ENCODE measurements at regions not wholly inside any gene's neighbourhood (a gene's known extent, or its start where the extent isn't known, plus 50 kb on each side); places are given as distances from the start of the nearest gene placed in this dataset.

DNA sequence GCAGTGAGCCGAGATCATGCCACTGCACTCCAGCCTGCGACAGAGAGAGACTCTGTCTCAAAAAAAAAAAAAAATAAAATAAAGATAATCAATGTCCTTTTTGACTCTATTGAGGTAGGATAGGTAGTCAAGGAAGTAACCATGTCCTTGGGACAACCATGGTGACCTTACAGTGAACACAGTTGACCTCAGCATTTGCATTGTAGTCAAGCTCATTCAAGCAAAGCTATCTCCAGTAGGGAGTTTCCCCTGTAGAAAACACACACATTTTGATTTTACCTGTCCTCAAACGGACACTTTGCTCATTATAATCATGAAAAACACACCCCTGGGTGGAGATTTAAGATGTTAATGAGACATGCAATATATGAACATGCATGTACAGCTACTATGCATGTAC, 171.7 kb downstream of the KIF20B start:
- Histone ChIP-seq H3K4me3 (ENCODE audit: control insufficient read depth in 1 of 2, extremely low read depth in 1 of 2, low read length in 1 of 2) (no peak overlapping the region), H3K27ac (ENCODE audit: low read length) (no peak overlapping the region), H3K4me1 (ENCODE audit: control insufficient read depth in 1 of 2, extremely low read depth in 1 of 2, insufficient read depth in 2 of 2, low read length in 2 of 2) (no peaks in the 10 kb centered on the region), H3K36me3 (ENCODE audit: control insufficient read depth in 2 of 2, extremely low read depth in 1 of 2, insufficient read depth in 1 of 2, low read length in 1 of 2) (no peaks in the 10 kb centered on the region), H3K27me3 (replicated peaks in 1 of 2; ENCODE audit: control insufficient read depth in 2 of 2, extremely low read depth in 1 of 2, insufficient read depth in 2 of 2, low read length in 1 of 2) (no peaks in the 10 kb centered on the region), H3K9me3 (no peaks in the 10 kb centered on the region)
- CTCF ChIA-PET, result no interaction called here
- H3K9me3 Mint-ChIP-seq, result no peaks in the 10 kb centered on the region
- H3K4me3 Mint-ChIP-seq, result no peak overlapping the region
- POLR2A ChIA-PET, result no interaction called here
- no peaks in the 10 kb centered on the region for H3K4me1 Mint-ChIP-seq
- no CpG with 5 or more reads among the region's 3 CpGs for WGBS (ENCODE audit: insufficient coverage)
- H3K36me3 Mint-ChIP-seq, result no peaks in the 10 kb centered on the region
- DNase-seq (no peak), ATAC-seq (replicated peaks in 1 of 4) (no peak)
- peaks cover 5 to 15% of the 10 kb centered on the region in 2 donors for H3K27me3 Mint-ChIP-seq
- H3K27ac Mint-ChIP-seq, result no peak overlapping the region

DNA sequence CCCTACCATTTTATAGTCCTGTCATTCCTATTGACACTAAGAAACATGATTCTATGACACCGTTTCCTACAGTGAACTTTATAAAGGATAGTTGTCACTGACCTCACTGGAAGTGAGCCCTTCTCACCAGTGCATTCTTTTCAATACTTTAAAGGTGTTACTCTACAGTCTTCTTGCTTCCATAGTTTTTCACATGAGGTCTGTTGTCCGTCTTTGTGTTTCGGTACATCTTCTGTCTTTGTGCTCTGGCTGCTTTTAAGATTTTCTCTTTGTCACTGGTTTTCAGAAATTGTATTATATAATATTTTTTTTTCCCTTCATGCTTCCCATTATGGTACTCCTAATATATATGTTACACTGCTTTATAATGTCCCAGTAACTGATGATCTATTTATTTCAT, 174.2 kb downstream of the KIF20B start:
- H3K27me3 ChIP-seq (replicated peaks in 1 of 2; ENCODE audit: control insufficient read depth in 2 of 2, extremely low read depth in 1 of 2, insufficient read depth in 2 of 2, low read length in 1 of 2), result no peaks in the 10 kb centered on the region
- no peak for ATAC-seq (replicated peaks in 1 of 4)
- no peak for DNase-seq
- ChIA-PET CTCF (no interaction called here), POLR2A (no interaction called here)
- no CpG with 5 or more reads among the region's 3 CpGs for WGBS (ENCODE audit: insufficient coverage)
- no peak overlapping the region for H3K4me3 Mint-ChIP-seq
- no peak overlapping the region for H3K27ac ChIP-seq (ENCODE audit: low read length)
- no peak overlapping the region for H3K27ac Mint-ChIP-seq
- H3K36me3 ChIP-seq (ENCODE audit: control insufficient read depth in 2 of 2, extremely low read depth in 1 of 2, insufficient read depth in 1 of 2, low read length in 1 of 2), result no peaks in the 10 kb centered on the region
- H3K27me3 Mint-ChIP-seq, result peaks cover 3 to 5% of the 10 kb centered on the region in 2 donors
- no peaks in the 10 kb centered on the region for H3K36me3 Mint-ChIP-seq
- no peaks in the 10 kb centered on the region for H3K9me3 ChIP-seq
- no peaks in the 10 kb centered on the region for H3K9me3 Mint-ChIP-seq
- no peaks in the 10 kb centered on the region for H3K4me1 Mint-ChIP-seq
- H3K4me3 ChIP-seq (ENCODE audit: control insufficient read depth in 1 of 2, extremely low read depth in 1 of 2, low read length in 1 of 2), result no peak overlapping the region
- H3K4me1 ChIP-seq (ENCODE audit: control insufficient read depth in 1 of 2, extremely low read depth in 1 of 2, insufficient read depth in 2 of 2, low read length in 2 of 2), result no peaks in the 10 kb centered on the region

DNA sequence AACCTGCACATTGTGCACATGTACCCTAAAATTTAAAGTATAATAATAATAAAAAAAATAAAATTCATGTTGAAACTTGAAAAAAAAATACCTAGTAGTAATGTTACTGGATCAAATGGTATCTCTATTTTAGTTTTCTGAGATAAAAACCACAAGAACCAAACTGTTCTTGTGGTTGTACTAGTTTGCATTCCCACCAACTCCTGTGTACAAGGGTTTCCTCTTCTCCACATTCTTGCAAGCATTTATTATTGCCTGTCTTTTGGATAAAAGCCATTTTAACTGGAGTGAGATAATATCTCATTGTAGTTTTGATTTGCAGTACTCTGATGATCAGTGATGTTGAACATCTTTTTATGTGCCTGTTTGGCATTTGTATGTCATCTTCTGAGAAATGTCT, 177.7 kb downstream of the KIF20B start:
- H3K27me3 ChIP-seq (replicated peaks in 1 of 2; ENCODE audit: control insufficient read depth in 2 of 2, extremely low read depth in 1 of 2, insufficient read depth in 2 of 2, low read length in 1 of 2), result no peaks in the 10 kb centered on the region
- no peak for ATAC-seq (replicated peaks in 1 of 4)
- H3K27me3 Mint-ChIP-seq, result peaks cover 10 to 13% of the 10 kb centered on the region in 2 donors
- no peaks in the 10 kb centered on the region for H3K9me3 ChIP-seq
- no peaks in the 10 kb centered on the region for H3K36me3 ChIP-seq (ENCODE audit: control insufficient read depth in 2 of 2, extremely low read depth in 1 of 2, insufficient read depth in 1 of 2, low read length in 1 of 2)
- ChIA-PET CTCF (no interaction called here), POLR2A (no interaction called here)
- H3K36me3 Mint-ChIP-seq, result no peaks in the 10 kb centered on the region
- no peaks in the 10 kb centered on the region for H3K4me1 Mint-ChIP-seq
- H3K27ac ChIP-seq (ENCODE audit: low read length), result no peak overlapping the region
- H3K4me3 ChIP-seq (ENCODE audit: control insufficient read depth in 1 of 2, extremely low read depth in 1 of 2, low read length in 1 of 2), result no peak overlapping the region
- H3K4me3 Mint-ChIP-seq, result no peak overlapping the region
- DNase-seq, result no peak
- peaks cover 0 to 5% (median 3%) of the 10 kb centered on the region in 3 donors for H3K9me3 Mint-ChIP-seq
- no peak overlapping the region for H3K27ac Mint-ChIP-seq
- H3K4me1 ChIP-seq (ENCODE audit: control insufficient read depth in 1 of 2, extremely low read depth in 1 of 2, insufficient read depth in 2 of 2, low read length in 2 of 2), result no peaks in the 10 kb centered on the region

DNA sequence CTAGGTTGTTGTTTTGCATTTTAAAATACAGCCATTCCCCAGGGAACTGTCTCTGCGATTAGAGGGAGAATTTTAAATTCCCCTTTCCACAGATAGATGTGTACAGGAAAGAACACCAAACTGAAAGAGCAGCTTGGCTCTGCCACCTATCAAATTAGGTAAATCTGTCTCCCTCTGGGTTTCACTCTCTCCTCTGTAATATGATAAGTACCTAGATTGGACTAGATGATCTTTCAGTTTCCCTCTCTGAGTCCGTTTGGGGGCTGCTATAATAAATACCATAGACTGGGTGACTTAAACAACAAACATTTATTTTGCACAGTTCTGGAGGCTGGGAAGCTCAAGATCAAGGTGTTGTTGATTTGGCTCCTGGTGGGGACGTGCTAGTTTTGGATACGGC, 186.0 kb downstream of the KIF20B start:
- WGBS (ENCODE audit: insufficient coverage), result 93% methylated on average over 2 of the region's 4 CpGs
- Mint-ChIP-seq H3K27ac (no peak overlapping the region), H3K4me3 (no peak overlapping the region), H3K9me3 (peaks cover 0 to 4% (median 3%) of the 10 kb centered on the region in 3 donors), H3K4me1 (peaks cover 0 to 7% (median 0%) of the 10 kb centered on the region in 3 donors), H3K27me3 (peaks cover 10 to 20% of the 10 kb centered on the region in 2 donors), H3K36me3 (no peaks in the 10 kb centered on the region)
- H3K9me3 ChIP-seq, result no peaks in the 10 kb centered on the region
- no peak overlapping the region for H3K4me3 ChIP-seq (ENCODE audit: control insufficient read depth in 1 of 2, extremely low read depth in 1 of 2, low read length in 1 of 2)
- peaks cover 0 to 2% of the 10 kb centered on the region in 2 experiments for H3K27me3 ChIP-seq (replicated peaks in 1 of 2; ENCODE audit: control insufficient read depth in 2 of 2, extremely low read depth in 1 of 2, insufficient read depth in 2 of 2, low read length in 1 of 2)
- no peaks in the 10 kb centered on the region for H3K36me3 ChIP-seq (ENCODE audit: control insufficient read depth in 2 of 2, extremely low read depth in 1 of 2, insufficient read depth in 1 of 2, low read length in 1 of 2)
- no peak for ATAC-seq (replicated peaks in 1 of 4)
- CTCF ChIA-PET, result no interaction called here
- H3K4me1 ChIP-seq (ENCODE audit: control insufficient read depth in 1 of 2, extremely low read depth in 1 of 2, insufficient read depth in 2 of 2, low read length in 2 of 2), result no peaks in the 10 kb centered on the region
- POLR2A ChIA-PET, result no interaction called here
- no peak for DNase-seq
- H3K27ac ChIP-seq (ENCODE audit: low read length), result no peak overlapping the region

DNA sequence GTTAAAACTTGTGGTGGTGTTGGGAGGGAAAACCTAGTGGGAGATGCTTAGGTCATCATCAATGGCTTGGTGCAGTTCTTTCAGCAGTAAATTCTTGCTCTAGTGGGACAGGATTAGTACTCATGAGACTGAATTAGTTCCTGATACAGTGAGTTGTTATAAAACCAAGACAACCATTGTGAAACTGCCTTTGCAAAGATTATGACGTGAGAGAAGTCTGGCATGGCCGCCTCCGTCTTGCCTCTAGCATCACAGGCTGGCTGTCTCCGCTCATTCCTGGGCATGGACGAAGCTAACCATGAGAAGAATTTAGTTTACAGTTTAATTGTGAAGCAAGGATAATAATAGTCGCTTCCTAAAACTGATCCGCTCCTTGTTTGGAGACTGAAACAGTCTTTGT, 186.4 kb downstream of the KIF20B start:
- 77% methylated on average over 7 of the region's 7 CpGs for WGBS (ENCODE audit: insufficient coverage)
- DNase-seq, result peak in 1 of 35 experiments; percentile 5
- Histone ChIP-seq H3K4me1 (ENCODE audit: control insufficient read depth in 1 of 2, extremely low read depth in 1 of 2, insufficient read depth in 2 of 2, low read length in 2 of 2) (no peaks in the 10 kb centered on the region), H3K36me3 (ENCODE audit: control insufficient read depth in 2 of 2, extremely low read depth in 1 of 2, insufficient read depth in 1 of 2, low read length in 1 of 2) (no peaks in the 10 kb centered on the region), H3K4me3 (ENCODE audit: control insufficient read depth in 1 of 2, extremely low read depth in 1 of 2, low read length in 1 of 2) (no peak overlapping the region), H3K9me3 (no peaks in the 10 kb centered on the region), H3K27me3 (replicated peaks in 1 of 2; ENCODE audit: control insufficient read depth in 2 of 2, extremely low read depth in 1 of 2, insufficient read depth in 2 of 2, low read length in 1 of 2) (peaks cover 0 to 2% of the 10 kb centered on the region in 2 experiments), H3K27ac (ENCODE audit: low read length) (no peak overlapping the region)
- Mint-ChIP-seq H3K9me3 (no peaks in the 10 kb centered on the region), H3K4me3 (no peak overlapping the region), H3K4me1 (peaks cover 0 to 7% (median 0%) of the 10 kb centered on the region in 3 donors), H3K36me3 (no peaks in the 10 kb centered on the region), H3K27ac (no peak overlapping the region), H3K27me3 (peaks cover 8 to 20% of the 10 kb centered on the region in 2 donors)
- ChIA-PET POLR2A (no interaction called here), CTCF (no interaction called here)
- ATAC-seq (replicated peaks in 1 of 4), result no peak

DNA sequence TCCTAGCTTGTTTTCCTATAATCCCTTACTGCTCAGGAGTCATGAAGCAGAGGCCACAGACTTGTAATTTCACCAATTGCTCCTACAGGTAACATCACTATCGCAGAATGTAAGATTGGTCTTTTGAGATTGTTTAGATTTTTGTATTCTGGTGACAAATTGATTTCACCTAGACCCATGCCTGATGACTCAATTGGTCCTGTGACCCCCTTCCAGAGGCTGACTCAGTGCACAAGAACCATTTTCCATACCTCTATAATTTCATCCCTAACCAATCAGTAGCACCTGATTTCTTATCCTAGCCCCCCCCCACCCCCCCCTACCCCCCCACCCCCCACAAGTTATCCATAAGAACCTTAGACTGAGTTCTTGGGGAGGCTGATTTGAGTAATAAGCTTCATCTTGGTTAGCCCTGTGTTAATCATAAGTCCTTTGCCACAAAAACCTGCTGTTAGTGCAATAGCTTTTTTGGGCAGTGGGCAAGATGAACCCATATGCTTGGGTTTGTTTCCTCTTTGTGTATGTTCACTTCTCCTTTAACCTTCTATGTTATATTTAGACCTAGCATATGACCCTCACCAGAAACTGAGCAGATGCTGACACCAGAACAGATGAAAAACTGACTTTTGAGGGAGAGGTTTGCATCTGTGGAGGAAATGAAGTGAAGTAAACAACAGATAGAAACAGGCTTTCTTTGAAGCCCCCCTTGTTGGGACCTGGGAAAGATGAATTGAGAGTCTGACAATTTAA, 187.1 kb downstream of the KIF20B start:
- Mint-ChIP-seq H3K9me3 (no peaks in the 10 kb centered on the region), H3K27me3 (peaks cover 8 to 17% of the 10 kb centered on the region in 2 donors), H3K27ac (no peak overlapping the region), H3K4me3 (no peak overlapping the region), H3K4me1 (peaks cover 0 to 7% (median 0%) of the 10 kb centered on the region in 3 donors), H3K36me3 (no peaks in the 10 kb centered on the region)
- Histone ChIP-seq H3K27ac (ENCODE audit: low read length) (no peak overlapping the region), H3K4me3 (ENCODE audit: control insufficient read depth in 1 of 2, extremely low read depth in 1 of 2, low read length in 1 of 2) (no peak overlapping the region), H3K4me1 (ENCODE audit: control insufficient read depth in 1 of 2, extremely low read depth in 1 of 2, insufficient read depth in 2 of 2, low read length in 2 of 2) (no peaks in the 10 kb centered on the region), H3K9me3 (no peaks in the 10 kb centered on the region), H3K36me3 (ENCODE audit: control insufficient read depth in 2 of 2, extremely low read depth in 1 of 2, insufficient read depth in 1 of 2, low read length in 1 of 2) (no peaks in the 10 kb centered on the region), H3K27me3 (replicated peaks in 1 of 2; ENCODE audit: control insufficient read depth in 2 of 2, extremely low read depth in 1 of 2, insufficient read depth in 2 of 2, low read length in 1 of 2) (peaks cover 0 to 2% of the 10 kb centered on the region in 2 experiments)
- DNase-seq (no peak), ATAC-seq (replicated peaks in 1 of 4) (no peak)
- WGBS (ENCODE audit: insufficient coverage), result no CpG with 5 or more reads among the region's 1 CpG
- ChIA-PET POLR2A (no interaction called here), CTCF (no interaction called here)

DNA sequence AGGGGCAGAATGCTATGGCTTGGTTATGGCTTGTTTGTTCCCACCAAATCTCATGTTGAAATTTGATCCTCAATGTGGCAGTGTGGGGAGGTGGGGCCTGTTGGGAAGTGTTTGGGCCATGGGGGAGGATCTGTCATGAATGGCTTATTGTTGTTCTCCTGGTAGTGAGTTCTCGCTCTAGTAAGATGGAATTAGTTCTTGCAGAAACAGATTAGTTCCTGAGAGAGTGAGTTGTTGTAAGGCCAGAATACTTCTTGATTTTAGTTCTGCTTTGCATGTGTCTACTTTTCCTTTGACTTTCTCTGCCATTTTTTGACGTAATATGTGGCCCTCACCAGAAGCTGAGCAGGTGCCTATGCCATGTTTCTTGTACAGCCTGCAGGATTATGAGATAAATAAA, 188.2 kb downstream of the KIF20B start:
- WGBS (ENCODE audit: insufficient coverage), result 100% methylated on average over 1 of the region's 2 CpGs
- no peak for ATAC-seq (replicated peaks in 1 of 4)
- H3K4me3 Mint-ChIP-seq, result no peak overlapping the region
- ChIA-PET CTCF (no interaction called here), POLR2A (no interaction called here)
- peaks cover 7 to 11% of the 10 kb centered on the region in 2 donors for H3K27me3 Mint-ChIP-seq
- H3K4me1 Mint-ChIP-seq, result peaks cover 0 to 7% (median 0%) of the 10 kb centered on the region in 3 donors
- Histone ChIP-seq H3K36me3 (ENCODE audit: control insufficient read depth in 2 of 2, extremely low read depth in 1 of 2, insufficient read depth in 1 of 2, low read length in 1 of 2) (no peaks in the 10 kb centered on the region), H3K4me1 (ENCODE audit: control insufficient read depth in 1 of 2, extremely low read depth in 1 of 2, insufficient read depth in 2 of 2, low read length in 2 of 2) (no peaks in the 10 kb centered on the region), H3K9me3 (no peaks in the 10 kb centered on the region), H3K27ac (ENCODE audit: low read length) (no peak overlapping the region), H3K4me3 (ENCODE audit: control insufficient read depth in 1 of 2, extremely low read depth in 1 of 2, low read length in 1 of 2) (no peak overlapping the region), H3K27me3 (replicated peaks in 1 of 2; ENCODE audit: control insufficient read depth in 2 of 2, extremely low read depth in 1 of 2, insufficient read depth in 2 of 2, low read length in 1 of 2) (peaks cover 0 to 2% of the 10 kb centered on the region in 2 experiments)
- H3K36me3 Mint-ChIP-seq, result no peaks in the 10 kb centered on the region
- no peak overlapping the region for H3K27ac Mint-ChIP-seq
- no peak for DNase-seq
- H3K9me3 Mint-ChIP-seq, result no peaks in the 10 kb centered on the region

Data from T-cell (primary cell).